WERI-Rb-1 (cell line): ENCODE measurements at regions not wholly inside any gene's neighbourhood (a gene's known extent, or its start where the extent isn't known, plus 50 kb on each side); places are given as distances from the start of the nearest gene placed in this dataset.

Source experiments
- DNase-seq: peaks from one replicate; pipeline ENCODE4 v3.0.0-alpha.2; 2020
- H3K27ac ChIP-seq: fragments of 250-450 bp; sonication (Bioruptor Pico); 2 replicates; pipeline ENCODE4 v1.5.1; 2020; ENCODE audit warnings: mild to moderate bottlenecking, moderate library complexity
- H3K27me3 ChIP-seq: fragments of 250-450 bp; sonication (Bioruptor Pico); 2 replicates; pipeline ENCODE4 v1.5.1; 2021; ENCODE audit warnings: mild to moderate bottlenecking, low read depth, moderate library complexity; ENCODE audit not compliant: insufficient read depth, severe bottlenecking
- H3K36me3 ChIP-seq: fragments of 250-450 bp; sonication (Bioruptor Pico); 2 replicates; pipeline ENCODE4 v1.5.1; 2020; ENCODE audit warnings: mild to moderate bottlenecking, moderate library complexity
- H3K4me3 ChIP-seq: 2 replicates; pipeline ENCODE4 v1.5.1; 2011; ENCODE audit warnings: low read depth, mild to moderate bottlenecking, control low read depth, low read length
- H3K9me3 ChIP-seq: fragments of 250-450 bp; sonication (Bioruptor Pico); 2 replicates; pipeline ENCODE4 v1.5.1; 2021; ENCODE audit warnings: mild to moderate bottlenecking, moderate library complexity; ENCODE audit not compliant: severe bottlenecking
- TF ChIP-seq, protein P1 (sequence below): IDR thresholded peaks from 2 replicates; pipeline ENCODE4 v1.5.1; 2011; ENCODE audit warnings: low read depth, mild to moderate bottlenecking, control low read depth, inconsistent platforms, low read length

DNA sequence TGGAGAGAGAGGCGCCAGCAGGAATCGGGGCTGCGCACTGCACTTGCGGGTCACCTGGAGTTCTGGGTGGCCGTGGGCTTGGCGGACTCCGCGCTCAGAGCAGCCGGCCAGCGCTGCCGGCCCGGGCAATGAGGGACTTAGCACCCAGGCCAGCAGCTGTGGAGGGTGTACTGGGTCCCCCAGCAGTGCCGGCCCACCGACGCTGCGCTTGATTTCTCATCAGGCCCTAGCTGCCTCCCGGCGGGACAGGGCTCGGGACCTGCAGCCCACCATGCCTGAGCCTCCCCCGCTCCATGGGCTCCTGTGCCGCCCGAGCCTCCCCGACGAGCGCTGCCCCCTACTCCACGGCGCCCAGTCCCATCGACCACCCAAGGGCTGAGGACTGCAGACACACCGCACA, 325.6 kb downstream of the ACTL7B start:
- DNase-seq: no peak
- H3K4me3 ChIP-seq: no peak overlapping the region
- TF ChIP-seq, protein P1, sequence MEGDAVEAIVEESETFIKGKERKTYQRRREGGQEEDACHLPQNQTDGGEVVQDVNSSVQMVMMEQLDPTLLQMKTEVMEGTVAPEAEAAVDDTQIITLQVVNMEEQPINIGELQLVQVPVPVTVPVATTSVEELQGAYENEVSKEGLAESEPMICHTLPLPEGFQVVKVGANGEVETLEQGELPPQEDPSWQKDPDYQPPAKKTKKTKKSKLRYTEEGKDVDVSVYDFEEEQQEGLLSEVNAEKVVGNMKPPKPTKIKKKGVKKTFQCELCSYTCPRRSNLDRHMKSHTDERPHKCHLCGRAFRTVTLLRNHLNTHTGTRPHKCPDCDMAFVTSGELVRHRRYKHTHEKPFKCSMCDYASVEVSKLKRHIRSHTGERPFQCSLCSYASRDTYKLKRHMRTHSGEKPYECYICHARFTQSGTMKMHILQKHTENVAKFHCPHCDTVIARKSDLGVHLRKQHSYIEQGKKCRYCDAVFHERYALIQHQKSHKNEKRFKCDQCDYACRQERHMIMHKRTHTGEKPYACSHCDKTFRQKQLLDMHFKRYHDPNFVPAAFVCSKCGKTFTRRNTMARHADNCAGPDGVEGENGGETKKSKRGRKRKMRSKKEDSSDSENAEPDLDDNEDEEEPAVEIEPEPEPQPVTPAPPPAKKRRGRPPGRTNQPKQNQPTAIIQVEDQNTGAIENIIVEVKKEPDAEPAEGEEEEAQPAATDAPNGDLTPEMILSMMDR: no peak

DNA sequence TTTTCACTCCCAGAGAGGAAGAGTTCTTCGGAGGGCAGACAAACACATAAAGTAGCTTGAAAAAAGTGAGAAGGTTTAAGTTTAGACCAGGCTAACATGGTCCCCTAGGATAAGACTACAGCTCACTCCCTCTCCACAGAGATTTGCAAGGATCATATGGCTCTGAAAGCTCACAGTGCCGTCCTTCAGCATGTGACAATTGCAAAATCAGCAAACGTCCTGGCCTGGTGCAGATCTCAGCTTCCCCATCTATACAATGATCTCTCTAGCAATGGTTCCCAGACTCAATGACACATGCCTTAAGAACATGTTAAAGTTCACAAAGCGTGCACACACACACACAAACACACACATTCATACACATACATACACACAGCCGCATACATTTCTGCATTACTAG, 327.6 kb downstream of the ACTL7B start:
- no peak for DNase-seq
- no peak overlapping the region for H3K4me3 ChIP-seq
- no peaks in the 10 kb centered on the region for H3K9me3 ChIP-seq
- H3K27me3 ChIP-seq: no peaks in the 10 kb centered on the region
- H3K36me3 ChIP-seq: no peaks in the 10 kb centered on the region
- TF ChIP-seq, protein P1: no peak
- H3K27ac ChIP-seq: no peak overlapping the region

More for the DNA sequence above, 325.6 kb downstream of the ACTL7B start:
- Histone ChIP-seq H3K27me3 (no peaks in the 10 kb centered on the region), H3K27ac (no peak overlapping the region), H3K9me3 (no peaks in the 10 kb centered on the region), H3K36me3 (no peaks in the 10 kb centered on the region)

DNA sequence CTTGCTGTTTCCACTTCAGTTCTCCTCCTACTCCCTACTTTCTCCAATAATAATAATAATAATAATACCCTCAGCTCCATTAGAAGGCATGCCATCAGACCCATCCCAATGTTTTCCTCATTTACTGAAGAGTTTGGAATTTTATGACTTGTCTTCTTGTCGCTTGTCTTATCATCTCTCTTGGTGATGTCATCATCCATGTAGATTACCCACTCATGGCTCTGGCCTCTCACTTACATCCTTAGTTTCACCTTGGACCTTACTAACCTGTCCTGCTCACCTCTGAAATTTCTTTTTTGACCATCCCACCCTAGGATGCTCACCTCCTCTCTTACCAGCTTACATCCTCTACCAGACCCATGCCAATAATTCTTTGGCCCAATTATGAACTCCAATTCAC, 329.3 kb downstream of the ACTL7B start:
- Histone ChIP-seq H3K36me3 (no peaks in the 10 kb centered on the region), H3K27ac (no peak overlapping the region), H3K4me3 (no peak overlapping the region), H3K27me3 (no peaks in the 10 kb centered on the region), H3K9me3 (no peaks in the 10 kb centered on the region)
- no peak for DNase-seq
- TF ChIP-seq, protein P1: no peak

DNA sequence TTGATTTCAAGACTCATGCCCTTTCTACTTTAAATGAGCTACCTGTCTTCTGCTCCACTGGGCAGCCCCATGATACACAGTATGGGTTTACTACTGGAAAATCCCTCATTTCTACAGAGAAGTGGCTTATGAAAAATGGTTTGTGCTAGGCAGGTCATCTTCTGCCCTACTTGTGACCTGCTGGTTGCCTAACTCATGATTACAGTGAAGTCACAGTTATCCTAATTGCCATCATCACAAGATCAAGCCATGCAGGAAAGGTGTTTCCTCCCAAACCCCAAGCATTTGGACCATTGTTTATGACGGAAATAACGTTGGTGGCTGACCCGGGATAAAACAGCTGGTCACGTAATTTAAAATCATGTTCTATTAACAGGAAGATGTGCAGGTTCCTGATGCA, 330.6 kb downstream of the ACTL7B start:
- Histone ChIP-seq H3K27me3 (no peaks in the 10 kb centered on the region), H3K36me3 (no peaks in the 10 kb centered on the region), H3K9me3 (no peaks in the 10 kb centered on the region), H3K27ac (no peak overlapping the region), H3K4me3 (no peak overlapping the region)
- no peak for DNase-seq
- TF ChIP-seq, protein P1: no peak

DNA sequence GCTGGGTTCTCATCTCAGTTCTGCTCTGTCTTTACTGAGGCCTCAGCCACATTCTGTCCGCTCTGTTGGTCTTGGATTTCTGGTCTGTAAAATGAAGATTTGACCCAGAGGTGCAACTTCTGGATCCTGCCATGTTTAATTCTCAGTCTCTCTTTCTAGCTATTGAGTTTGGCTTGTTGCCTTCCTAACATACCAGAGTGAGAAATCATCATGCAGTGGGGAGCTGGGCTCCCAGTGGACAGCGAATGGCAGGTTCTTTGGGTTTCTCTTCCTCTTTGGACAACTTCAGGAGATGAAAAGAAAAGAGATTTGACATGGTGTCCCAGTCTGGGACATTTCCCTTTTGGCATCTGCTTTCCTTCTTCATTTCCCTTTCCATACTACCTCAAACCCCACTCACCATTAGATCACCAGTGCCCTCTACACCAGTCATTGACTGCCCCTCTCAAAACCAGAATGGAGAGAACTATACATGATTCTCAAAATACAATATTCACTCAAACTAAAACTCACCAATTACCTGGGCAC, 334.7 kb downstream of the ACTL7B start:
- no peak for DNase-seq
- H3K27me3 ChIP-seq: no peaks in the 10 kb centered on the region
- H3K27ac ChIP-seq: no peak overlapping the region
- TF ChIP-seq, protein P1: no peak
- H3K36me3 ChIP-seq: no peaks in the 10 kb centered on the region
- H3K9me3 ChIP-seq: no peaks in the 10 kb centered on the region
- no peak overlapping the region for H3K4me3 ChIP-seq

DNA sequence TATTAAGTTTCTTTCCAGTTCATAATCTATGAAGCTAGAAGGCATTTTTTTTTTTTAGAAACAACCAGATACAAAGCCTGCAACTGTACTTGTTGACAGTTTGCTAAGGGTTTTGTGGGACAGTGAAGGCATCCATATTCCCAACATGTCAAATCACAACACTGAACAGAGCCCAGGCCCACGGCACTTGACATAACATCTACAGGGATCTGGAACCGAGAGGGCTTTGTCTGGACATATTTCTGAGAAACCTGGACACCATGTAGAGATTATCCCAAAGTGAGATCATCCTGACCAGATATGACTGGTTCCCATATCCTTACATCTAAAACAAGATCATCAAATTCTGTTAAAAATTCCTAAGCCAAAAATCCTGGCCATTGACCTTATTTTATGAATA, 336.3 kb downstream of the ACTL7B start:
- TF ChIP-seq, protein P1: no peak
- Histone ChIP-seq H3K9me3 (no peaks in the 10 kb centered on the region), H3K36me3 (no peaks in the 10 kb centered on the region), H3K27ac (no peak overlapping the region), H3K27me3 (no peaks in the 10 kb centered on the region), H3K4me3 (no peak overlapping the region)
- no peak for DNase-seq
